Neutrophil (primary cell): ENCODE measurements at regions not wholly inside any gene's neighbourhood (a gene's known extent, or its start where the extent isn't known, plus 50 kb on each side); places are given as distances from the start of the nearest gene placed in this dataset.

Experiments used
- H3K27ac ChIP-seq: fragments of 200-600 bp; sonication (generic); 2 replicates; pipeline ENCODE4 v1.5.1; 2016; ENCODE audit warnings: mild to moderate bottlenecking, moderate library complexity
- H3K27me3 ChIP-seq: fragments of 200-600 bp; sonication (generic); 2 replicates; pipeline ENCODE4 v1.6.0; 2016; ENCODE audit warnings: mild to moderate bottlenecking
- H3K36me3 ChIP-seq: fragments of 200-600 bp; sonication (generic); 2 replicates; pipeline ENCODE4 v1.5.1; 2017
- H3K4me1 ChIP-seq, 2 experiments: fragments of 200-600 bp in 1 of 2; sonication (generic) in 1 of 2; 1 replicate in 1 of 2; 2 replicates in 1 of 2; pipeline versions ENCODE4 v1.5.1 to v1.6.1; 2013 to 2016; ENCODE audit warnings: low read depth in 1 of 2, low read length in 1 of 2, mild to moderate bottlenecking in 1 of 2, moderate library complexity in 1 of 2; ENCODE audit not compliant: control insufficient read depth in 1 of 2, insufficient read depth in 1 of 2
- H3K4me3 ChIP-seq, 2 experiments: fragments of 200-600 bp in 1 of 2; sonication (generic) in 1 of 2; 1 replicate in 1 of 2; 2 replicates in 1 of 2; pipeline ENCODE4 v1.5.1; 2013 to 2016; ENCODE audit warnings: low read depth in 1 of 2, low read length in 1 of 2, mild to moderate bottlenecking in 1 of 2, moderate library complexity in 1 of 2
- H3K9me3 ChIP-seq: fragments of 200-600 bp; sonication (generic); 2 replicates; pipeline ENCODE4 v1.5.1; 2016
- TF ChIP-seq, protein P1 (sequence below): fragments of 200-600 bp; sonication (generic); IDR thresholded peaks from 2 replicates; pipeline ENCODE4 v1.5.1; 2016; ENCODE audit warnings: antibody characterized with exemption

GRCh38 chr6:104613416-104614001, 246.2 kb downstream of the HACE1 start:
- H3K4me3 ChIP-seq, result no peak overlapping the region
- TF ChIP-seq, protein P1, sequence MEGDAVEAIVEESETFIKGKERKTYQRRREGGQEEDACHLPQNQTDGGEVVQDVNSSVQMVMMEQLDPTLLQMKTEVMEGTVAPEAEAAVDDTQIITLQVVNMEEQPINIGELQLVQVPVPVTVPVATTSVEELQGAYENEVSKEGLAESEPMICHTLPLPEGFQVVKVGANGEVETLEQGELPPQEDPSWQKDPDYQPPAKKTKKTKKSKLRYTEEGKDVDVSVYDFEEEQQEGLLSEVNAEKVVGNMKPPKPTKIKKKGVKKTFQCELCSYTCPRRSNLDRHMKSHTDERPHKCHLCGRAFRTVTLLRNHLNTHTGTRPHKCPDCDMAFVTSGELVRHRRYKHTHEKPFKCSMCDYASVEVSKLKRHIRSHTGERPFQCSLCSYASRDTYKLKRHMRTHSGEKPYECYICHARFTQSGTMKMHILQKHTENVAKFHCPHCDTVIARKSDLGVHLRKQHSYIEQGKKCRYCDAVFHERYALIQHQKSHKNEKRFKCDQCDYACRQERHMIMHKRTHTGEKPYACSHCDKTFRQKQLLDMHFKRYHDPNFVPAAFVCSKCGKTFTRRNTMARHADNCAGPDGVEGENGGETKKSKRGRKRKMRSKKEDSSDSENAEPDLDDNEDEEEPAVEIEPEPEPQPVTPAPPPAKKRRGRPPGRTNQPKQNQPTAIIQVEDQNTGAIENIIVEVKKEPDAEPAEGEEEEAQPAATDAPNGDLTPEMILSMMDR, result no peak

GRCh38 chr6:104612541-104612940, 247.2 kb downstream of the HACE1 start:
- no peaks in the 10 kb centered on the region for H3K9me3 ChIP-seq
- no peaks in the 10 kb centered on the region for H3K36me3 ChIP-seq
- TF ChIP-seq, protein P1, result no peak
- H3K27ac ChIP-seq, result no peak overlapping the region
- no peak overlapping the region for H3K4me3 ChIP-seq
- no peaks in the 10 kb centered on the region for H3K27me3 ChIP-seq
- no peaks in the 10 kb centered on the region for H3K4me1 ChIP-seq

More at GRCh38 chr6:104613416-104614001, 246.2 kb downstream of the HACE1 start:
- no peaks in the 10 kb centered on the region for H3K4me1 ChIP-seq
- no peaks in the 10 kb centered on the region for H3K27me3 ChIP-seq
- H3K9me3 ChIP-seq, result no peaks in the 10 kb centered on the region
- no peaks in the 10 kb centered on the region for H3K36me3 ChIP-seq
- H3K27ac ChIP-seq, result no peak overlapping the region

DNA sequence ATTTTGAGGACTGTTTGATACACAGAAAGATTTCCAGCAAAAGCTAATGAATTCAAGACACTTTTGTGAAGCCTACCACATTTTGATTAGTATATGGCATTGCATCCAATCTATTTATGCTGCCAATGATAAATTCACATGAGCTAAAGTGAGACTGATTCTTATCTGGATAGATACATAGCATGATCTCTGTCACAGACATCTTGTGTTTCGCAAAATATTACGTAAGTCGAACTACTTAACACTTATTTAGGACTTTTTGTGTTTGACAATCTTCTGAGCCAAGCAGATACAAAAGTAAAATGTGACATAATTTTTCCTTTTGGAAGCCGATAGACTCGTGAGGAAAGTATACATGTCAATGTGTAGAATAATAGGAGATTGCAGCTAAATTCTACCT, 251.6 kb downstream of the HACE1 start:
- Histone ChIP-seq H3K27ac (no peak overlapping the region), H3K4me1 (no peaks in the 10 kb centered on the region), H3K36me3 (no peaks in the 10 kb centered on the region), H3K9me3 (no peaks in the 10 kb centered on the region), H3K4me3 (no peak overlapping the region), H3K27me3 (no peaks in the 10 kb centered on the region)
- TF ChIP-seq, protein P1, result no peak

GRCh38 chr6:104607501-104607900, 252.2 kb downstream of the HACE1 start:
- Histone ChIP-seq H3K27me3 (no peaks in the 10 kb centered on the region), H3K4me1 (no peaks in the 10 kb centered on the region), H3K4me3 (no peak overlapping the region), H3K36me3 (no peaks in the 10 kb centered on the region), H3K9me3 (no peaks in the 10 kb centered on the region), H3K27ac (no peak overlapping the region)
- TF ChIP-seq, protein P1, result no peak

DNA sequence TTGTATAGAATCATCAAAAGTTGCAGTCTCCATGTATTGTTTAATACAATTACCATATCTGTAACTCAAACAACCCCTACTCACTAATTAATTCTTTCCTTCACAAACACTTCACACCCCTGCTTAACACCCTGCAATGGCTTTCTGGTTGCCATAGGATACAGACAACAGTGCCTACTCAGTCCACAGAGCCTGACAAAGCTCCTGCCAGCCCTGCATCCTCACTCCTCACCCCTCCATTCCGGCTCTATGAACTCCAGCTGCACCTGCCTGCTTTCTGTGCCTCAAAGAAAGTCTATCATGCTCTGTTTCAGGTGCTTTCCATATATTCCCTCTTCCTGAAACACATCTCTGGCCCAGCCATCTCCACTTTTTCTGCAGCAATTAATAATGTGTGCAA, 253.4 kb downstream of the HACE1 start:
- Histone ChIP-seq H3K36me3 (no peaks in the 10 kb centered on the region), H3K27ac (no peak overlapping the region), H3K4me3 (no peak overlapping the region), H3K4me1 (no peaks in the 10 kb centered on the region), H3K27me3 (no peaks in the 10 kb centered on the region), H3K9me3 (no peaks in the 10 kb centered on the region)
- TF ChIP-seq, protein P1, result no peak
